Progenitor cell of endocrine pancreas (in vitro differentiated cells): ENCODE measurements at regions not wholly inside any gene's neighbourhood (a gene's known extent, or its start where the extent isn't known, plus 50 kb on each side); places are given as distances from the start of the nearest gene placed in this dataset.

Experiments
- DNase-seq: peaks from one replicate; pipeline ENCODE4 v3.0.0; 2021; ENCODE audit warnings: low spot score; ENCODE audit not compliant: unreplicated experiment
- H3K27ac Mint-ChIP-seq: 2 replicates; pipeline ENCODE4 v1.8.0; 2021; ENCODE audit warnings: mild to moderate bottlenecking, moderate library complexity, mixed read lengths
- H3K27me3 Mint-ChIP-seq: 2 replicates; pipeline ENCODE4 v1.8.0; 2021; ENCODE audit warnings: mixed read lengths
- H3K36me3 Mint-ChIP-seq: 2 replicates; pipeline ENCODE4 v1.8.0; 2022; ENCODE audit warnings: mixed read lengths; ENCODE audit not compliant: insufficient read depth
- H3K4me1 Mint-ChIP-seq: 2 replicates; pipeline ENCODE4 v1.8.0; 2021; ENCODE audit warnings: low read depth, mixed read lengths
- H3K4me3 Mint-ChIP-seq: 2 replicates; pipeline ENCODE4 v1.8.0; 2021; ENCODE audit warnings: low read depth, mild to moderate bottlenecking, moderate library complexity, mixed read lengths
- H3K9me3 Mint-ChIP-seq: 2 replicates; pipeline ENCODE4 v1.8.0; 2021; ENCODE audit warnings: low read depth, mixed read lengths
- TF ChIP-seq, protein P1 (sequence below): fragments of 200-600 bp; sonication (generic); IDR thresholded peaks from one replicate; pipeline ENCODE4 v1.5.0; 2021; ENCODE audit warnings: antibody characterized with exemption, mild to moderate bottlenecking; ENCODE audit not compliant: unreplicated experiment

DNA sequence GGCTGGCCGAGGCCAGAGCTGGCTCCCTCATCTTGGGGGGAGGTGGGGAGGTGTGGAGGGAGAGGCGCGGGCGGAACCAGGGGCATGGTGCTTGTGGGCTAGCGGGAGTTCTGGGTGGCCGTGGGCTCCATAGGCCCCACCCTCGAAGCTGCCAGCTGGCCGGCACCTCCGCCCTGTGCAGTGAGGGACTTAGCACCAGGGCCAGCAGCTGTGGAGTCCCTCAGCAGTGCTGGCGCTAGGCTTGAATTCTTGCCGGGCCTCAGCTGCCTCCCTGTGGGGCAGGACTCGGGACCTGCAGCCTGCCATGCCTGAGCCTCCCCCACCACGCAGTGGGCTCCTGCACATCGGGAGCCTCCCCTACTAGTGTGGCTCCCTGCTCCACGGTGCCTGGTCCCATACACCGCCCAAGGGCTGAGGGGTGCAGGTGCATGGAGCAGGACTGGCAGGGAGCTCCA is 603.3 kb downstream of the PCDH18 start:
- no peak overlapping the region for H3K4me3 Mint-ChIP-seq
- no peaks in the 10 kb centered on the region for H3K27me3 Mint-ChIP-seq
- H3K36me3 Mint-ChIP-seq: no peaks in the 10 kb centered on the region
- TF ChIP-seq, protein P1, sequence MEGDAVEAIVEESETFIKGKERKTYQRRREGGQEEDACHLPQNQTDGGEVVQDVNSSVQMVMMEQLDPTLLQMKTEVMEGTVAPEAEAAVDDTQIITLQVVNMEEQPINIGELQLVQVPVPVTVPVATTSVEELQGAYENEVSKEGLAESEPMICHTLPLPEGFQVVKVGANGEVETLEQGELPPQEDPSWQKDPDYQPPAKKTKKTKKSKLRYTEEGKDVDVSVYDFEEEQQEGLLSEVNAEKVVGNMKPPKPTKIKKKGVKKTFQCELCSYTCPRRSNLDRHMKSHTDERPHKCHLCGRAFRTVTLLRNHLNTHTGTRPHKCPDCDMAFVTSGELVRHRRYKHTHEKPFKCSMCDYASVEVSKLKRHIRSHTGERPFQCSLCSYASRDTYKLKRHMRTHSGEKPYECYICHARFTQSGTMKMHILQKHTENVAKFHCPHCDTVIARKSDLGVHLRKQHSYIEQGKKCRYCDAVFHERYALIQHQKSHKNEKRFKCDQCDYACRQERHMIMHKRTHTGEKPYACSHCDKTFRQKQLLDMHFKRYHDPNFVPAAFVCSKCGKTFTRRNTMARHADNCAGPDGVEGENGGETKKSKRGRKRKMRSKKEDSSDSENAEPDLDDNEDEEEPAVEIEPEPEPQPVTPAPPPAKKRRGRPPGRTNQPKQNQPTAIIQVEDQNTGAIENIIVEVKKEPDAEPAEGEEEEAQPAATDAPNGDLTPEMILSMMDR: no peak
- H3K27ac Mint-ChIP-seq: no peak overlapping the region
- peaks cover 7% of the 10 kb centered on the region for H3K4me1 Mint-ChIP-seq
- DNase-seq: no peak
- H3K9me3 Mint-ChIP-seq: peaks cover 14% of the 10 kb centered on the region

DNA sequence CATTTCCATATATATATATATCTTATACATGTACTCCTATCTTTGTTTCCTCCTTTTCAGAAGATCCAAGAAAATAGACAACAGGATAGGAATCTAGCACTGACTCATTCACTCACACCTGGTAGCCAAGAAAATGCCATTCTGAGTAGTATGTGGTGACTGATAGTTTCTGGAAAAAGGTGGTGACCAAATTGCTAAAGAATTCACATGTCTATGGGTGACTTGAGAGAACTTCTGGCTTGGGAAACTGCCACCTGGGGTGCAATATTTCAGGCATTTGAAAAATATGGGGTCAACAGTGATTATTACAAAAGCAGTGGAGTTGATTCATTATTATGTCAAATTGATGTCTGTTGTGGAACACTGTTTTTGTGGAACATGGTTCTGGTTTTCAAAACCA is 605.1 kb downstream of the PCDH18 start:
- H3K36me3 Mint-ChIP-seq: no peaks in the 10 kb centered on the region
- H3K9me3 Mint-ChIP-seq: peaks cover 14% of the 10 kb centered on the region
- TF ChIP-seq, protein P1: no peak
- no peak overlapping the region for H3K4me3 Mint-ChIP-seq
- no peak for DNase-seq
- H3K27ac Mint-ChIP-seq: no peak overlapping the region
- H3K4me1 Mint-ChIP-seq: peaks cover 7% of the 10 kb centered on the region
- no peaks in the 10 kb centered on the region for H3K27me3 Mint-ChIP-seq

DNA sequence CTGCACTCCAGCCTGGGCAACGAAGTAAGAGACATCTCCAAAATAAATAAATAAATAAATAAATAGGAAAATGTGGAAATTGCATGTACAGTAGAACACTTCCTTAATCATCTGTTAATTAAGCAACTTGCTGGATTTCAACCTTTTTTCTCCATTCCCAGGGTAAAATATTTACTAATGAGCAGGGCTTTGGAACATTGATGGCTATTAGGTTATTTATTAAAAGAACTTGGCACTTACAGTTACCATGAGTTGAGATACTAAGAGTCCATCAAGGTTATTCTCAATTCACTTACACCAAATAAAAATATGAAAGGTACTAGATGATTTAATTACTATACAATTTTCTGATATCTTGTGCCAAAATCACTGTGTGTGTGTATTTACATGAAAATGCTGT is 607.1 kb downstream of the PCDH18 start:
- no peaks in the 10 kb centered on the region for H3K36me3 Mint-ChIP-seq
- TF ChIP-seq, protein P1: no peak
- H3K4me1 Mint-ChIP-seq: peaks cover 3% of the 10 kb centered on the region
- no peaks in the 10 kb centered on the region for H3K27me3 Mint-ChIP-seq
- no peak overlapping the region for H3K4me3 Mint-ChIP-seq
- H3K27ac Mint-ChIP-seq: no peak overlapping the region
- H3K9me3 Mint-ChIP-seq: peaks cover 14% of the 10 kb centered on the region
- no peak for DNase-seq

DNA sequence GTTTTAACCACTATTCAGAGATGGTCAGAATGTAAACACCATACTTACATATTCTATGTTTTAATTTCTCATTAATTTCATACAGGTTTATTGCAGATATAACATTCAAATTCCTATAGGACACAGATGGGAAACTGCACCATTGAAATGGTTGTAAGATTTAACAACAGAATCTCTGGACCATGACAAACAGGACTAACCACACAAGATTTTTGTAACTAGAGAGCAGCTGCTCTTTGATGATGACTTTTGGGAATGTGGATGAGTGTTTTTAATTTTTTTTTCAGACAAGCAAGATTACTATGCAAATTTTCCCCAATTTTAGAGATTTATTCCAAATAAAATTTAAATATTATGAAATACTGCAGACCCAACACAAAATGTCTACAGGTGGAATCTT is 610.2 kb downstream of the PCDH18 start:
- no peak for DNase-seq
- H3K36me3 Mint-ChIP-seq: no peaks in the 10 kb centered on the region
- H3K4me1 Mint-ChIP-seq: peaks cover 3% of the 10 kb centered on the region
- H3K4me3 Mint-ChIP-seq: no peak overlapping the region
- no peaks in the 10 kb centered on the region for H3K27me3 Mint-ChIP-seq
- peaks cover 3% of the 10 kb centered on the region for H3K9me3 Mint-ChIP-seq
- no peak overlapping the region for H3K27ac Mint-ChIP-seq
- TF ChIP-seq, protein P1: no peak

DNA sequence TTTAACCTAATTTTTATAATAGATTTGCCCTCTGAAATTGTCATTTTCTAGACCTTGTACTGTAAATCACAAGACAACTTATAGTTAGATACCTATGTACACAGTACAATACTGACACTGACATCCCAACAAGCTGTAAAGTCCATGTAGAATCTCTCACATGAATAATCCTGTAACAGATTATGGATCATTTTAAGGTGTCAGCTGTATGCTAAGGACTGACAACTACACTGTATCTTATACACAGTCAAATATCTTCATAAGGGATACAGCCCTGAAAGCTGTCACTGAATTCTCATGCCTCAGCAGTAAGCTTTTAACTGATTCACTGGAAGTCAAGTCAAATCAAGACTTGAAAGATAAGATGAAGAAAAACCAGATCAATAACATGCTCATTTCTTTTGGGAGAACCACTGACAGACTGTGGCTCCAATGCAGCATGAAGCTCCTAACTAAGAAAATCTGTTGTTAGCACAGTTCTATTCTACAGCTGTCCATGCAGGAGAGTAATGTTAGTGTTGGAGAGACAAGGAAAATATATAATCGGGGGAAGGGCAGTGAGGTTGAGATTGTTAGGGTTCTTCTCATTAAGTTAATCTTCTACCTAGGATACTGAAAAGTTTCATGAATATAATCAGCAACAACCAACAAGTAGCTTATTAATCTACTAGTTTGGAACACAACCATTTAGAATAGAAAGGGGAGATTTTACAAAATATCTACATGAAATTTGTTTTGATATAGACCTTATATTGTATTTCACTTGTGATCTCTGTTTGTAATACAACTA is 612.0 kb downstream of the PCDH18 start:
- no peaks in the 10 kb centered on the region for H3K27me3 Mint-ChIP-seq
- no peaks in the 10 kb centered on the region for H3K36me3 Mint-ChIP-seq
- H3K4me3 Mint-ChIP-seq: no peak overlapping the region
- no peak overlapping the region for H3K27ac Mint-ChIP-seq
- H3K4me1 Mint-ChIP-seq: peaks cover 3% of the 10 kb centered on the region
- no peak for DNase-seq
- no peaks in the 10 kb centered on the region for H3K9me3 Mint-ChIP-seq
- TF ChIP-seq, protein P1: no peak
